Fibroblast of pulmonary artery (primary cell): ENCODE measurements at regions not wholly inside any gene's neighbourhood (a gene's known extent, or its start where the extent isn't known, plus 50 kb on each side); places are given as distances from the start of the nearest gene placed in this dataset.

ENCODE experiments used
- DNase-seq: peaks from one replicate; pipeline ENCODE4 v3.0.0-alpha.2; 2010; ENCODE audit warnings: low read depth
- H3K4me3 ChIP-seq: replicated peaks from 2 replicates; pipeline ENCODE4 v1.5.1; 2011; ENCODE audit warnings: low read depth, mild to moderate bottlenecking, control low read depth, low read length, moderate library complexity
- CTCF ChIP-seq: IDR thresholded peaks from 2 replicates; pipeline ENCODE4 v1.5.1; 2011; ENCODE audit warnings: mild to moderate bottlenecking, control low read depth, low read length, inconsistent platforms; ENCODE audit errors: missing control alignments

DNA sequence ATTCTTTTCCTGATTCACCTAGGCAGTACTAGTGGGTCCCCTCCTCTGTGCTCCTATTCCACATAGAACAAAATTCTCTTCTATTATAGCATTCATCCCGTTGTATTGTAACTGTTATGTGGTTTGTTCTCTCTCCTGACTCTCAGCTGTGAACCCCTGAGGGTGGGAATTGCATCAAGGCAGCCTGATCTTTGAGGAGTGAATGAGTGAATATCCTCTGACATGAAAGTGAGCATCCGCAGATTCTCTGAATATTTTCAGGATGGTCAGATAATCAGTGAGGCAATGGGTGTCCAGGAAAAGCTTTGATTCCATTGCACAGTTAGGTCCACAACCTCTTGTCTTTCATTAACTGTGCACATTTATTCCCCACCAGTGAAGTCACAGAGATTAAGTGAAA is 67.6 kb upstream of the SLC22A23 start:
- TF ChIP-seq CTCF: no peak
- no peak overlapping the region for H3K4me3 ChIP-seq
- no peak for DNase-seq

- no peak overlapping the region for H3K4me3 ChIP-seq
- TF ChIP-seq CTCF: no peak
- DNase-seq: no peak
Measured at GRCh38 chr6:3523966-3524365, 67.1 kb upstream of the SLC22A23 start.

- DNase-seq: no peak
- no peak for TF ChIP-seq CTCF
- H3K4me3 ChIP-seq: no peak overlapping the region
Measured at GRCh38 chr6:3523271-3523670, 66.4 kb upstream of the SLC22A23 start.

DNA sequence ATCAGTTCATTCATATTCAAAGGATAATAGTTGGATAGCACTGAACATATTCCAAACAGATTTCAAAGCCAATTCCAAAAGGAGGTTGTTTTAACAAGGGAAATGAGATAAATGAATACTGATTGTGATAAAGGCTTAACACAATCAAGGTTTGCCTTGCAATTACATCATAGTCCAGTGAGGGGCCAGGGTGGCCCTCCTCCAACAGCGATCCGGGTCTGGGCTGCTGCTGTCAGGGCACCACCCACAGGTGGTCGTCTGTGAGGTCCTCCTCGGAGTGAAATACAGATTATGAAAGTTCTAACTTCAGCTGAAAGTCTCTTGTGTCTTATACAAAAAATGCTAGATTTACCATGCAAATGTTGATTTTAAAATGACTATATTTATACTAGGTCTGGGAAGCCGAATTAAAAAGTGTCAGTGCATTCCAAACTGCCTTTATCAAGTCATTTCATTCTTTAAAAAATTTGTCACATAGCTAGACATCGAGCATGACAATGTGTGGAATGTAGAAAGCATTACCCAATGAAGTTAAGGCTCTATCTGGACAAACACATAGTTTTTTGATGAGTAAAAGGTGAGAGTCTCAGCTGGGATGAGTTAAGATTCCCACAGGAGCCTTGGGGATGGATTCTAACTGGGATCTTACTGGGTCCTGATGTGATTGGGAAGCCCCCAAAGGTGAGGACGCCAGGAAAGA is 65.9 kb upstream of the SLC22A23 start:
- TF ChIP-seq CTCF: no peak
- DNase-seq: peak; percentile 48
- H3K4me3 ChIP-seq: no peak overlapping the region

GRCh38 chr6:3520281-3521230 is 63.7 kb upstream of the SLC22A23 start:
- no peak overlapping the region for H3K4me3 ChIP-seq
- no peak for TF ChIP-seq CTCF
- no peak for DNase-seq

- H3K4me3 ChIP-seq: no peak overlapping the region
- no peak for TF ChIP-seq CTCF
- DNase-seq: peak; percentile 67
Measured at GRCh38 chr6:3518356-3519190, 61.7 kb upstream of the SLC22A23 start.
